Epithelial cell of esophagus (primary cell): ENCODE measurements at regions not wholly inside any gene's neighbourhood (a gene's known extent, or its start where the extent isn't known, plus 50 kb on each side); places are given as distances from the start of the nearest gene placed in this dataset.

ENCODE experiments used
- DNase-seq: peaks from one replicate; pipeline ENCODE4 v3.0.0; 2010; ENCODE audit warnings: low read depth
- H3K4me3 ChIP-seq: 2 replicates; pipeline ENCODE4 v1.5.1; 2011; ENCODE audit warnings: mild to moderate bottlenecking, low read length, control low read depth
- TF ChIP-seq, protein P1 (sequence below): IDR thresholded peaks from 2 replicates; pipeline ENCODE4 v1.5.1; 2011; ENCODE audit warnings: low read depth, mild to moderate bottlenecking, low read length, control low read depth, inconsistent platforms; ENCODE audit not compliant: insufficient read depth; ENCODE audit errors: missing control alignments

DNA sequence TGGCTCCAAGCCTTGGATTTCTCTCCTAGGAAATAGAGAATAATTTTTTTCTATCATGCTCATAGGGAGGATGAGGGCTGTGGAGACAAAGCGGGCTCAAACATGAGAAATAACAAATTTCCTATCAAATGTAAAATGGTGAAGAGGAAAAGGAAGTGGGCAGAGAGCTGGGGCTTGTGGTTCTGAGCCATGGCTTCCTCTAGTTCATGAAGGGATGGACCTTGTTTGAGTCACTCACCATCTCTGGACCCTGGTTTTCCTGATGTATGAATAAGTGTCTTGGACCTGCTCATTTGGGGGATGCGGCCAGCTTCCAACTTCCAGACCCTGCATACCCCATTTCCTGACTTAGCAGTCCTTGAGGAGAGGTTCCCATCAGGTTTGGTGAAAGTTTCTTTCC, 63.0 kb downstream of the MSX1 start:
- DNase-seq, result no peak
- no peak overlapping the region for H3K4me3 ChIP-seq
- TF ChIP-seq, protein P1, sequence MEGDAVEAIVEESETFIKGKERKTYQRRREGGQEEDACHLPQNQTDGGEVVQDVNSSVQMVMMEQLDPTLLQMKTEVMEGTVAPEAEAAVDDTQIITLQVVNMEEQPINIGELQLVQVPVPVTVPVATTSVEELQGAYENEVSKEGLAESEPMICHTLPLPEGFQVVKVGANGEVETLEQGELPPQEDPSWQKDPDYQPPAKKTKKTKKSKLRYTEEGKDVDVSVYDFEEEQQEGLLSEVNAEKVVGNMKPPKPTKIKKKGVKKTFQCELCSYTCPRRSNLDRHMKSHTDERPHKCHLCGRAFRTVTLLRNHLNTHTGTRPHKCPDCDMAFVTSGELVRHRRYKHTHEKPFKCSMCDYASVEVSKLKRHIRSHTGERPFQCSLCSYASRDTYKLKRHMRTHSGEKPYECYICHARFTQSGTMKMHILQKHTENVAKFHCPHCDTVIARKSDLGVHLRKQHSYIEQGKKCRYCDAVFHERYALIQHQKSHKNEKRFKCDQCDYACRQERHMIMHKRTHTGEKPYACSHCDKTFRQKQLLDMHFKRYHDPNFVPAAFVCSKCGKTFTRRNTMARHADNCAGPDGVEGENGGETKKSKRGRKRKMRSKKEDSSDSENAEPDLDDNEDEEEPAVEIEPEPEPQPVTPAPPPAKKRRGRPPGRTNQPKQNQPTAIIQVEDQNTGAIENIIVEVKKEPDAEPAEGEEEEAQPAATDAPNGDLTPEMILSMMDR, result no peak

DNA sequence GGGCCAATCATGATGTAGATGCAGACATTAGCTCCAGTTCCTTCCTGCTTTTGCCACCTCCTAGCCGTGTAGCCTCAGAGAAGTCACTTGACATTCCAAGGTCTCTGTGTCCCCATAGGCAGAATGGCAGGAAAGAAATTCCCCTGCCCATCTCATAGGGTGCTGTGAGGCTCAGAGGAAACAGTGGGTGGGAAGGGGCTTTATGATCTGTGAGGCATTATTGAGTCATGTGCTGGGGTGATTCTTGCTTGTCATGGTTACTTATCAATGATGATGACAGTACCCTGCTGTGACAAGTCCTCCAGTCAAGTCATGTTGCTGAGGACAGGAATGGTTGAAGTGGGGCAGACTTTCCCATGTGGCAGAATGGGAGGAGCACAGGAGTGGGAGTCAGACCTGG, 63.7 kb downstream of the MSX1 start:
- no peak for DNase-seq
- TF ChIP-seq, protein P1, result no peak
- H3K4me3 ChIP-seq, result no peak overlapping the region

DNA sequence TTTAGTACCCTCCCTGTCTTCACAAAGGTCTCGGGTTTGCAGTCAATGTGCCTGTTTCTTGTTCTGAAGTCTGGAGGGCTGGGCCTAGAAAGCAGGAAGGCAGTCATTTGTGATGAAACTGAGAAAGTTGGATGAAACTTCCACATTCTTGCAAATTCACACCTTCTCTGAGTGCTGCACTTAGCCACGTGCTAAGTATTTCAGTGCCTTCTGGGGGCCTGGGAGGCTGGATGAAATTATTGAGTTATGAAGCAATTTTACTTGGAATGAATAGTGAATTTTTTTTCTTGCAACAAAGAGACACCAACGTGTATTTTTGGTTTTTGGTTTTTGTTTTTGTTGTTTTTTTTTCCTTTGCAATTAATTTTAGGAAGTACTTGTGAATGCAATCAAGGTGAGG, 71.2 kb downstream of the MSX1 start:
- TF ChIP-seq, protein P1, result no peak
- H3K4me3 ChIP-seq, result no peak overlapping the region
- DNase-seq, result no peak

DNA sequence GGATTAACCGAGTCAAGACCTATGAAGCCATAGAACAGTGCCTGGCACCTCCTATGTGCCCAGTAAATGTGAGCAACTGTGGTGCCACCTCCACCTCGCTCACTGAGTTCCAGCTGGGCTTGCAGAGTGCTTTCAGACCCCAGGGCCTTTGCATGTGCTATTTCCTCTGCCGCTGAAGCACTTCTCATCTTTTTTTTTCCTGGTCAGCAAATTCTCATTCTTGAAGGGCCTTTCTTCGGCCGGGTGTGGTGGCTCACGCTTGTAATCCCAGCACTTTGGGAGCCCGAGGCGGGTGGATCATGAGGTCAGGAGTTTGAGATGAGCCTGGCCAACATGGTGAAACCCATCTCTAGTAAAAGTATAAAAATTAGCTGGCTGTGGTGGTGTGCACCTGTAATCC, 76.5 kb downstream of the MSX1 start:
- DNase-seq, result no peak
- TF ChIP-seq, protein P1, result no peak
- H3K4me3 ChIP-seq, result no peak overlapping the region

DNA sequence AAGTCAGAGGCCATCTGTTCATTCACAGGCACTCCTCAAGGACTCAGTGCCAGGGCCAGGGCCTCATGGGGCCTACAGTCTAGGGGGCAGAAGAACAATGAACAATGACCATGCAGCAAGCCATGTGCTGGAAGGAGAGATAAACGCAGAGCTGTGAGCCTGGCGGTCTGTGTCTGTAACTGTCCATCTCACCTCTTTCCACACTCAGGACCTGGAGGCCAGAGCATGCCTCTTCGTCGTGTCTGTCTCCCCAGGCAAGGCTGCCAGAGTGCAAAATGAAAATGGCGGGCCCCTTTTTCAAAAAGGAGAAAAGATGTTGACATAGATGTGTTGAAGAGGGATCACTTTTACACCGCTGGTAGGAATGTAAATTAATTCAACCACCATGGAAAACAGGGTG, 78.5 kb downstream of the MSX1 start:
- DNase-seq, result no peak
- no peak overlapping the region for H3K4me3 ChIP-seq
- TF ChIP-seq, protein P1, result no peak

GRCh38 chr4:4941751-4942150, 77.5 kb downstream of the CYTL1 start:
- TF ChIP-seq, protein P1, result no peak
- DNase-seq, result no peak
- no peak overlapping the region for H3K4me3 ChIP-seq

DNA sequence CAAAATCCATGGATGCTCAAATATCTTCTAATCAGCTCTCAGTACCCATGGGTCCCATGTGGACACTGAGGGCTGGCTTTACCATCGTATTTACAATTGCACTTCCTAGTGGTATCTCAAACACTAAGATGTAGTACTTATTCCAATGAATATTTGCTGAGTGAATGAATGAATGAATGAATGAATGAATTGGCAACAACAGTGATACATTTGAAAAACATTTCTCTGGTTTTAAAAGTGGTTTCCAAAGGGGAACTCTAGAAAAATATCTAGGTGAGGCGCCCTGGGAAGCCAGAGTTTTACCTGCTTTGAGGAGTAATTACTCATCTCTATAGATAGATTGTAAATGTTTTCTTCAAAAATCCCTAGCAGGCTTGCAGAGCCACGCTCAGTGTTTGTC, 76.6 kb downstream of the CYTL1 start:
- TF ChIP-seq, protein P1, result no peak

More for the DNA sequence above, 76.6 kb downstream of the CYTL1 start:
- no peak for DNase-seq
- H3K4me3 ChIP-seq, result no peak overlapping the region
